CD4-positive, alpha-beta memory T cell (primary cell): ENCODE measurements at regions not wholly inside any gene's neighbourhood (a gene's known extent, or its start where the extent isn't known, plus 50 kb on each side); places are given as distances from the start of the nearest gene placed in this dataset.

Experiments used
- CTCF ChIA-PET: fragments of 350-600 bp; sonication (Branson Sonifier 250); formaldehyde crosslinking; loops from one replicate; lab custom pipeline; 2021; ENCODE audit warnings: inconsistent platforms; ENCODE audit not compliant: partially characterized antibody; lab: Charles Lee
- POLR2A ChIA-PET: fragments of 350-600 bp; sonication (Branson Sonifier 250); formaldehyde crosslinking; loops from one replicate; lab custom pipeline; 2021; ENCODE audit not compliant: partially characterized antibody; lab: Charles Lee
- DNase-seq, 5 donors: peaks; one replicate each; pipeline versions ENCODE4 v3.0.0 to v3.0.0-alpha.2; 2020 to 2022; ENCODE audit warnings: mixed read lengths in 1 of 5
- H3K27ac ChIP-seq: one replicate; pipeline ENCODE4 v1.7.0; 2013; ENCODE audit warnings: low read depth, low read length
- H3K27me3 ChIP-seq: 2 replicates; pipeline ENCODE4 v1.7.0; 2013; ENCODE audit warnings: mild to moderate bottlenecking, low read length, moderate library complexity; ENCODE audit not compliant: insufficient read depth
- H3K36me3 ChIP-seq: 2 replicates; pipeline ENCODE4 v1.7.0; 2013; ENCODE audit warnings: mild to moderate bottlenecking, low read length, moderate library complexity; ENCODE audit not compliant: insufficient read depth
- H3K4me1 ChIP-seq: 2 replicates; pipeline ENCODE4 v1.7.0; 2013; ENCODE audit warnings: mild to moderate bottlenecking, low read length, moderate library complexity; ENCODE audit not compliant: insufficient read depth
- H3K4me3 ChIP-seq, 2 donors: one replicate each; pipeline ENCODE4 v1.7.0; 2013; ENCODE audit warnings: low read length in 2 of 2, mild to moderate bottlenecking in 1 of 2
- H3K9me3 ChIP-seq, 2 donors: one replicate each; pipeline ENCODE4 v1.7.0; 2013; ENCODE audit warnings: low read length in 2 of 2, control low read depth in 1 of 2; ENCODE audit not compliant: control insufficient read depth in 1 of 2
- H3K27ac Mint-ChIP-seq, 7 donors: one replicate each; pipeline ENCODE4 v1.8.0; 2020 to 2021; ENCODE audit warnings: mixed read lengths in 7 of 7, mild to moderate bottlenecking in 6 of 7, inconsistent platforms in 3 of 7, moderate library complexity in 3 of 7
- H3K27me3 Mint-ChIP-seq, 2 donors: one replicate each; pipeline ENCODE4 v1.8.0; 2020 to 2021; ENCODE audit warnings: mixed read lengths in 2 of 2
- H3K36me3 Mint-ChIP-seq, 2 donors: one replicate each; pipeline ENCODE4 v1.8.0; 2020 to 2021; ENCODE audit warnings: mixed read lengths in 2 of 2, inconsistent platforms in 1 of 2, mild to moderate bottlenecking in 1 of 2
- H3K4me1 Mint-ChIP-seq, 4 donors: one replicate each; pipeline ENCODE4 v1.8.0; 2020 to 2021; ENCODE audit warnings: mixed read lengths in 4 of 4, mild to moderate bottlenecking in 1 of 4
- H3K4me3 Mint-ChIP-seq, 8 donors: one replicate each; pipeline ENCODE4 v1.8.0; 2020 to 2021; ENCODE audit warnings: mixed read lengths in 8 of 8, mild to moderate bottlenecking in 7 of 8, moderate library complexity in 6 of 8, inconsistent platforms in 3 of 8
- H3K9me3 Mint-ChIP-seq, 8 donors: one replicate each; pipeline ENCODE4 v1.8.0; 2020 to 2021; ENCODE audit warnings: mixed read lengths in 8 of 8, mild to moderate bottlenecking in 5 of 8, inconsistent platforms in 3 of 8, moderate library complexity in 1 of 8
- intact Hi-C: fragments of 100-400 bp; cut with micrococcal nuclease; formaldehyde crosslinking; loops from one replicate; pipeline ENCODE4 v1.15.1; 2023

DNA sequence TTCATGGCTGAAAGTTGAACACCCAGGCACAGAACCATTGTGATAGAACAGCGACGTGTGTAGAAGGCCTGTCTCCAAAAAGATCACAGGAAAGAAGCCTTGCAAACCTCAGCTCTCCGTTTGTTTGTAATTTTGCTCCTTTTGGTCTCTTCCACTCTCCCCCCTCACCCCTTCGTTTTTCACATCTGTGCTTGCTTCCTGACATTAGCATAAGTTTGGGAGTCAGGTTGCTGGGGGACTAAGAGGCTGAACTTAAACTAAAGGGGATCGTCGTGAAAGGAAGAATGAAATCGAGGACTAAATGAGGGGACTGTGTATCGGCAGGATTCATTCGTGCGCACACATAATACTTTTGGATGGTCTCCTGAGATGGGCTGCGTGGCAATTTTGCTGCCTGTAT is 200.6 kb downstream of the BCAT1 start:
- H3K27ac ChIP-seq: no peak overlapping the region
- no peak for DNase-seq
- H3K9me3 Mint-ChIP-seq: peaks cover 0 to 6% (median 0%) of the 10 kb centered on the region in 8 donors
- peak overlapping the region in 1 of 8 donors; percentile 60 for H3K4me3 Mint-ChIP-seq
- H3K27me3 Mint-ChIP-seq: peaks cover 0 to 1% of the 10 kb centered on the region in 2 donors
- CTCF ChIA-PET: no interaction called here
- H3K27ac Mint-ChIP-seq: no peak overlapping the region
- H3K9me3 ChIP-seq: no peaks in the 10 kb centered on the region
- no peaks in the 10 kb centered on the region for H3K36me3 ChIP-seq
- H3K27me3 ChIP-seq: no peaks in the 10 kb centered on the region
- H3K4me3 ChIP-seq: no peak overlapping the region
- intact Hi-C loops: no loop called here
- no peaks in the 10 kb centered on the region for H3K4me1 ChIP-seq
- POLR2A ChIA-PET: no interaction called here
- H3K36me3 Mint-ChIP-seq: no peaks in the 10 kb centered on the region
- H3K4me1 Mint-ChIP-seq: no peaks in the 10 kb centered on the region

DNA sequence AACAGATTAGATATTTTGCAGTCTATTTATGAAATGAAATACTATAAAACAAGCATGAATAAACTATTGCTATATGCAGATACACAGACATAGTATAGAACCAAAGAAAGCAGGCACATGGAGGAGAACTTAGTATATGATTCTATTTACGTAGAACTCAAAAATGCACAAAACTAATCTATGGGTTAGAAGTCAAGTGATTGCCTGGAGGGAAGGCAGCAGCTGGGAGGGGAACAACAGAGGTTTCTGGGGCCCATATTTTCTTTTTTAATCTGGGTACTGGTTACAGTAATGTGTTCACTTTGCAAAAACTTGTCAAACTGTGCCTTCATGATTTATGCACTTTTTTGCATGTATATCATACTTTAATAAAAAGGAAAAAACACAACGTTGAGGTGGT is 202.0 kb downstream of the BCAT1 start:
- peaks cover 0 to 4% (median 1%) of the 10 kb centered on the region in 4 donors for H3K4me1 Mint-ChIP-seq
- H3K9me3 ChIP-seq: no peaks in the 10 kb centered on the region
- H3K4me3 ChIP-seq: no peak overlapping the region
- no peak overlapping the region for H3K4me3 Mint-ChIP-seq
- H3K27me3 ChIP-seq: no peaks in the 10 kb centered on the region
- H3K27ac ChIP-seq: no peak overlapping the region
- H3K4me1 ChIP-seq: no peaks in the 10 kb centered on the region
- H3K36me3 ChIP-seq: no peaks in the 10 kb centered on the region
- peaks cover 0 to 6% (median 0%) of the 10 kb centered on the region in 8 donors for H3K9me3 Mint-ChIP-seq
- H3K36me3 Mint-ChIP-seq: no peaks in the 10 kb centered on the region
- intact Hi-C loops: no loop called here
- POLR2A ChIA-PET: no interaction called here
- DNase-seq: no peak
- CTCF ChIA-PET: no interaction called here
- peaks cover 0 to 1% of the 10 kb centered on the region in 2 donors for H3K27me3 Mint-ChIP-seq
- no peak overlapping the region for H3K27ac Mint-ChIP-seq

DNA sequence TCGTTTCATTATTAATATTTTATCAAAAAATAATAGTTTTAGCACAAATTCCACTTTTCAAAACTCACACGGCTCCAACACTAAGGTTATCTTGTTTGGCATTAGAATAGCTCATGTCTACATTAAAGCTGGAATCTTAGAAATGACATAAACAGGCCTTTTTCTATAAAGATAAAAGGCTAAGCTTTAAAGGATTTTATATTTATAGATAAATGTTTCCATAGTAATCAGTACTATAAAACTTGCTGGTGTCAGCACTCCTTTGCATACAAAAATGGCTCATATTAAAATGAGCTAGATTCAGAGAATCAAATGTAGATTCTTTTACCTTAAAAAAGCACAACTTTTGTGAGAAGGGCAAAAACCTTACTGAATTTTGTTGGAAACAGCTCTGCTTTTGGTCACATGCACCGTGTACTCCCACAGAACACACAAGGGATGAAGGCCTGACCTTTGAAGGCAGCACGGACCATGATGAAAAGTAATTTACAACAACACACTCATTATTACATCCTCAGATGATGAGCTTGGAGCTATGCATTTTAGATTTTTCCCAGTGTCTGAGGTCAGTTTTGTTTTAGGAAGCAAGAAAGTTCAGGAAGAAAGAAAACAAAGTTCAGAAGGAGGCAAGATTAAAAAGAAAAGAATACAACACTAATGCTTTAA is 202.8 kb downstream of the BCAT1 start:
- H3K4me3 ChIP-seq: no peak overlapping the region
- Mint-ChIP-seq H3K27ac (no peak overlapping the region), H3K27me3 (no peaks in the 10 kb centered on the region), H3K9me3 (peaks cover 0 to 2% (median 0%) of the 10 kb centered on the region in 8 donors), H3K36me3 (no peaks in the 10 kb centered on the region), H3K4me1 (peaks cover 3 to 7% (median 6%) of the 10 kb centered on the region in 4 donors), H3K4me3 (no peak overlapping the region)
- no peaks in the 10 kb centered on the region for H3K27me3 ChIP-seq
- no peaks in the 10 kb centered on the region for H3K36me3 ChIP-seq
- ChIA-PET CTCF (no interaction called here), POLR2A (no interaction called here)
- intact Hi-C loops: no loop called here
- H3K9me3 ChIP-seq: no peaks in the 10 kb centered on the region
- no peak for DNase-seq
- peaks cover under 1% of the 10 kb centered on the region for H3K4me1 ChIP-seq
- H3K27ac ChIP-seq: no peak overlapping the region

- H3K4me1 ChIP-seq: peaks cover 11% of the 10 kb centered on the region
- Mint-ChIP-seq H3K4me1 (peaks cover 10 to 15% (median 11%) of the 10 kb centered on the region in 4 donors), H3K4me3 (no peak overlapping the region), H3K9me3 (peaks cover 0 to 2% (median 0%) of the 10 kb centered on the region in 8 donors), H3K36me3 (no peaks in the 10 kb centered on the region), H3K27ac (no peak overlapping the region), H3K27me3 (no peaks in the 10 kb centered on the region)
- no peaks in the 10 kb centered on the region for H3K36me3 ChIP-seq
- H3K4me3 ChIP-seq: no peak overlapping the region
- ChIA-PET CTCF (no interaction called here), POLR2A (no interaction called here)
- no peak overlapping the region for H3K27ac ChIP-seq
- DNase-seq: no peak
- intact Hi-C loops: no loop called here
- H3K27me3 ChIP-seq: no peaks in the 10 kb centered on the region
- no peaks in the 10 kb centered on the region for H3K9me3 ChIP-seq
Observed at GRCh38 chr12:24743941-24744793, 204.7 kb downstream of the BCAT1 start.

DNA sequence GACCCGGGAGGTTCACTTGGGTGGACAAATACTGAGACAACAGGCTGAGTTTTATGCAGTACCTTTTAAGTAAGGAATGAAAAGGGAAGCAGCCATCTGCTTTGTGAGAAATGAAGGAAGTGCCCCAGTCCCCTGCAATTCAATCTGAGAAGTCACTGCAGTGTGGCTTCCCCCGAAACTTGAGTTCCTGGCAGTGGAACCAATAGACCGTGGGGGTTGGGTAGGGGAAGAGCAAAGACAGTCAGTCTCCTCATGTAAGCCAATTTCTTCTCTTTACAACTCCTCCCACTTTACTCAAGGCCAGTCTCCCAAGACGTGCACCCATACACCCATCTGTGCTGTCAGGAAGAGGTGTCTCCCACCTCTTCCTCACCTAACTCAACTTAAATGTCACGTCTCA is 206.5 kb downstream of the BCAT1 start:
- H3K36me3 Mint-ChIP-seq: no peaks in the 10 kb centered on the region
- Histone ChIP-seq H3K27ac (no peak overlapping the region), H3K4me3 (no peak overlapping the region), H3K27me3 (no peaks in the 10 kb centered on the region), H3K36me3 (no peaks in the 10 kb centered on the region), H3K9me3 (no peaks in the 10 kb centered on the region), H3K4me1 (peaks cover 11% of the 10 kb centered on the region)
- peaks cover 0 to 2% (median 0%) of the 10 kb centered on the region in 8 donors for H3K9me3 Mint-ChIP-seq
- no peak for DNase-seq
- H3K4me3 Mint-ChIP-seq: no peak overlapping the region
- ChIA-PET CTCF (no interaction called here), POLR2A (no interaction called here)
- H3K27ac Mint-ChIP-seq: peak overlapping the region in 1 of 7 donors; percentile 60
- intact Hi-C loops: no loop called here
- H3K27me3 Mint-ChIP-seq: no peaks in the 10 kb centered on the region
- H3K4me1 Mint-ChIP-seq: peaks cover 10 to 15% (median 11%) of the 10 kb centered on the region in 4 donors

- ChIA-PET POLR2A (no interaction called here), CTCF (interaction anchor here (1.4 kb wide), 1 partner anchor 37 kb away, joined by 3 read pairs; no protein-coding TSS in a partner anchor)
- Histone ChIP-seq H3K9me3 (no peaks in the 10 kb centered on the region), H3K4me1 (peaks cover 11% of the 10 kb centered on the region), H3K27me3 (no peaks in the 10 kb centered on the region), H3K4me3 (no peak overlapping the region), H3K36me3 (no peaks in the 10 kb centered on the region), H3K27ac (no peak overlapping the region)
- Mint-ChIP-seq H3K27ac (peak overlapping the region in 3 of 7 donors; percentile 54 to 76 (median 70)), H3K4me1 (peaks cover 10 to 15% (median 11%) of the 10 kb centered on the region in 4 donors), H3K4me3 (peak overlapping the region; percentile 11 to 81 (median 61)), H3K9me3 (peaks cover 0 to 2% (median 0%) of the 10 kb centered on the region in 8 donors), H3K27me3 (no peaks in the 10 kb centered on the region), H3K36me3 (no peaks in the 10 kb centered on the region)
- intact Hi-C loops: no loop called here
- DNase-seq: no peak
Observed at GRCh38 chr12:24741216-24741615, 207.7 kb downstream of the BCAT1 start.

GRCh38 chr12:24739106-24739779 is 209.7 kb downstream of the BCAT1 start:
- H3K4me1 ChIP-seq: peaks cover 11% of the 10 kb centered on the region
- H3K4me1 Mint-ChIP-seq: peaks cover 10 to 15% (median 11%) of the 10 kb centered on the region in 4 donors
- H3K4me3 Mint-ChIP-seq: no peak overlapping the region
- no peak overlapping the region for H3K27ac ChIP-seq
- ChIA-PET POLR2A (no interaction called here), CTCF (interaction anchor here (0.7 to 1.5 kb wide), 2 partner anchors 29 to 57 kb away, joined by 3 read pairs; no protein-coding TSS in a partner anchor)
- H3K9me3 Mint-ChIP-seq: no peaks in the 10 kb centered on the region
- H3K4me3 ChIP-seq: no peak overlapping the region
- H3K27me3 Mint-ChIP-seq: no peaks in the 10 kb centered on the region
- intact Hi-C loops: no loop called here
- H3K9me3 ChIP-seq: no peaks in the 10 kb centered on the region
- DNase-seq: no peak
- H3K36me3 ChIP-seq: no peaks in the 10 kb centered on the region
- no peaks in the 10 kb centered on the region for H3K27me3 ChIP-seq
- H3K27ac Mint-ChIP-seq: no peak overlapping the region
- H3K36me3 Mint-ChIP-seq: no peaks in the 10 kb centered on the region
